CD4-positive, alpha-beta T cell (primary cell): ENCODE measurements at regions not wholly inside any gene's neighbourhood (a gene's known extent, or its start where the extent isn't known, plus 50 kb on each side); places are given as distances from the start of the nearest gene placed in this dataset.

Experiments
- ATAC-seq: fragments of 200-7000 bp; cut with Tn5 transposase; one replicate; pipeline ENCODE4 v1.10.0; 2022; ENCODE audit warnings: mild to moderate bottlenecking; ENCODE audit not compliant: poor library complexity
- CTCF ChIA-PET: fragments of 350-600 bp; sonication (Branson Sonifier 250); formaldehyde crosslinking; loops from one replicate; lab custom pipeline; 2021; ENCODE audit warnings: antibody characterized with exemption, inconsistent platforms; lab: Charles Lee
- POLR2A ChIA-PET: fragments of 350-600 bp; sonication (Branson Sonifier 250); formaldehyde crosslinking; loops from one replicate; lab custom pipeline; 2021; ENCODE audit warnings: antibody characterized with exemption, inconsistent platforms; lab: Charles Lee
- DNase-seq, 14 experiments: peaks; one replicate each; pipeline ENCODE4 v3.0.0-alpha.2; 2013 to 2020; ENCODE audit warnings: mixed read lengths in 2 of 14
- H3K27ac ChIP-seq, 2 donors: one replicate each; pipeline versions ENCODE4 v1.5.1 to v1.7.0; 2013; ENCODE audit warnings: low read length in 2 of 2, low read depth in 1 of 2, mild to moderate bottlenecking in 1 of 2
- H3K27me3 ChIP-seq, 2 experiments: 1 replicate in 1 of 2; 2 replicates in 1 of 2; pipeline versions ENCODE4 v1.6.1 to v1.7.0; 2013; ENCODE audit warnings: low read length in 2 of 2, control low read depth in 1 of 2, mild to moderate bottlenecking in 1 of 2, moderate library complexity in 1 of 2; ENCODE audit not compliant: insufficient read depth in 2 of 2, control insufficient read depth in 1 of 2
- H3K36me3 ChIP-seq: one replicate; pipeline ENCODE4 v1.6.1; 2013; ENCODE audit warnings: low read length, control low read depth; ENCODE audit not compliant: insufficient read depth
- H3K4me1 ChIP-seq: one replicate; pipeline ENCODE4 v1.6.1; 2013; ENCODE audit warnings: low read length, control low read depth; ENCODE audit not compliant: insufficient read depth
- H3K4me3 ChIP-seq: one replicate; pipeline ENCODE4 v1.5.1; 2013; ENCODE audit warnings: mild to moderate bottlenecking, low read length, moderate library complexity
- H3K9me3 ChIP-seq, 2 experiments: 1 replicate in 1 of 2; 2 replicates in 1 of 2; pipeline versions ENCODE4 v1.6.1 to v1.7.0; 2013; ENCODE audit warnings: low read length in 2 of 2, mild to moderate bottlenecking in 2 of 2, control low read depth in 1 of 2, moderate library complexity in 1 of 2; ENCODE audit not compliant: control insufficient read depth in 1 of 2, insufficient read depth in 1 of 2
- H3K27ac Mint-ChIP-seq: one replicate; pipeline ENCODE4 v1.8.0; 2020; ENCODE audit warnings: mixed read lengths
- H3K27me3 Mint-ChIP-seq: one replicate; pipeline ENCODE4 v1.8.0; 2021; ENCODE audit warnings: mixed read lengths
- H3K36me3 Mint-ChIP-seq: one replicate; pipeline ENCODE4 v1.8.0; 2021; ENCODE audit warnings: low read depth, mixed read lengths
- H3K4me1 Mint-ChIP-seq: one replicate; pipeline ENCODE4 v1.8.0; 2021; ENCODE audit warnings: low read depth, mixed read lengths
- H3K4me3 Mint-ChIP-seq: one replicate; pipeline ENCODE4 v1.8.0; 2020; ENCODE audit warnings: mild to moderate bottlenecking, mixed read lengths
- H3K9me3 Mint-ChIP-seq: one replicate; pipeline ENCODE4 v1.8.0; 2020; ENCODE audit warnings: mixed read lengths
- intact Hi-C, 2 experiments: fragments of 100-400 bp; cut with DNase I in 1 of 2; cut with micrococcal nuclease in 1 of 2; formaldehyde crosslinking; loops; one replicate each; pipeline versions ENCODE4 v1.15.1 to v1.9.0; 2023 to 2025; cut with DNase I, micrococcal nuclease
- TF ChIP-seq, protein P1 (sequence below): fragments of 200-600 bp; IDR thresholded peaks from one replicate; pipeline ENCODE4 v1.8.0; 2022; ENCODE audit warnings: antibody characterized with exemption, mild to moderate bottlenecking

DNA sequence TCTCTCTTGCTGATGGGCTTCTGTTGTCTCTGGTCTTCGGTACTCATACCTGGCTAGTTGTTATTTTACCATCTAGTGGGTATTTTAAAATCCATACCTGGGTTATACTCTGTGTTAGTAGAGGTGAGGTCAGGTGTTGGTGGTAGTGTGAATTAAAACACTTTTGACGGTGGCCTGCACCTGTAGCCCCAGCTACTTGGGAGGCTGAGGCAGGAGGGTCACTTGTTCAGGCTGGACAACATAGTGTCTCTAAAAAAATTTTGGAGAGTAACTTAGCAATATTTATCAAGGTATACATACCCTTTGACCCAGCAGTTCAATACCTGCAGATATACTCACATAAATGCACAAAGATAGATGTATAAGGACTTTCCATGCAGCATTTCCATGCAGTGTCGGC lies 55.4 kb downstream of the GSX1 start:
- no peak overlapping the region for H3K27ac Mint-ChIP-seq
- ATAC-seq (no peak), DNase-seq (no peak)
- H3K4me3 Mint-ChIP-seq: no peak overlapping the region
- TF ChIP-seq, protein P1, sequence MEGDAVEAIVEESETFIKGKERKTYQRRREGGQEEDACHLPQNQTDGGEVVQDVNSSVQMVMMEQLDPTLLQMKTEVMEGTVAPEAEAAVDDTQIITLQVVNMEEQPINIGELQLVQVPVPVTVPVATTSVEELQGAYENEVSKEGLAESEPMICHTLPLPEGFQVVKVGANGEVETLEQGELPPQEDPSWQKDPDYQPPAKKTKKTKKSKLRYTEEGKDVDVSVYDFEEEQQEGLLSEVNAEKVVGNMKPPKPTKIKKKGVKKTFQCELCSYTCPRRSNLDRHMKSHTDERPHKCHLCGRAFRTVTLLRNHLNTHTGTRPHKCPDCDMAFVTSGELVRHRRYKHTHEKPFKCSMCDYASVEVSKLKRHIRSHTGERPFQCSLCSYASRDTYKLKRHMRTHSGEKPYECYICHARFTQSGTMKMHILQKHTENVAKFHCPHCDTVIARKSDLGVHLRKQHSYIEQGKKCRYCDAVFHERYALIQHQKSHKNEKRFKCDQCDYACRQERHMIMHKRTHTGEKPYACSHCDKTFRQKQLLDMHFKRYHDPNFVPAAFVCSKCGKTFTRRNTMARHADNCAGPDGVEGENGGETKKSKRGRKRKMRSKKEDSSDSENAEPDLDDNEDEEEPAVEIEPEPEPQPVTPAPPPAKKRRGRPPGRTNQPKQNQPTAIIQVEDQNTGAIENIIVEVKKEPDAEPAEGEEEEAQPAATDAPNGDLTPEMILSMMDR: no peak
- Histone ChIP-seq H3K36me3 (no peaks in the 10 kb centered on the region), H3K27me3 (peaks cover 3 to 23% of the 10 kb centered on the region in 2 experiments), H3K4me3 (no peak overlapping the region), H3K9me3 (no peaks in the 10 kb centered on the region), H3K27ac (no peak overlapping the region), H3K4me1 (no peaks in the 10 kb centered on the region)
- H3K36me3 Mint-ChIP-seq: no peaks in the 10 kb centered on the region
- CTCF ChIA-PET: no interaction called here
- H3K9me3 Mint-ChIP-seq: no peaks in the 10 kb centered on the region
- no peaks in the 10 kb centered on the region for H3K4me1 Mint-ChIP-seq
- intact Hi-C loops: no loop called here
- peaks cover 80% of the 10 kb centered on the region for H3K27me3 Mint-ChIP-seq
- POLR2A ChIA-PET: no interaction called here

DNA sequence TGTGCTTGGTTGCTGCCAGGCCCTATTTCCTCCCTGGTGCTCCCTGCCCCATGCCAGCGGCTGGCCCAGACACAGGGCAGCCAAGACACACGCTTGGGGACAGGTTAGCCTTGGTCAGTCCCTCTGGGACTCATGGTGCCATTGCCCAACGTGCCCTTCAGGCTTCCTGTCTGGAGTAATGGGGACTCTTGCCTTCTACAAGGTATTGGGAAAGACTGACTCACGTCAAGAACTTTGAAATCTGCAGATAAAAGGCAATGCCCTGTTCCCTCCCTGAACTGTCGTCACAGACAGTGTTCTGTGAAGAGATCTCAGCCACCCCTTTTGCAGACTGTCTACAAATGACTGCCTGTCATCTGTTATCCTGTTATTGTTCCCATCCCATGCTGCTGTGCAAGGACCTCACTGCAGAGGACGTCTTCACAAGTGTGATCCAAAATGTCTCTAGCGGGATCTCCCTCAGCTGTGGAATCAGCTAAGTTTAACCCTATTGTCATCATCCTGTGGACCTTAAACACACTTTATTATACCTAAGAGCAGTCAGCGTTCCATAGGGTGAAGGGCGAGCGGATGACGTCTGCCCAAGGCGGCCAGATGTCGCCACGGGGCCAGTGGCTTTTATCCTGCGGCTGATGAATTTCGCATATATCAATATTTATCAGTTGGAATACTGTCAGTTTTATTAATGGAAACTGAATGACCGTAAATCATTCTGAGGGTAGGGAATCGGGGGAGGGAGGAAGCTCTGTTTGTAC lies 59.0 kb downstream of the GSX1 start:
- Mint-ChIP-seq H3K4me3 (no peak overlapping the region), H3K4me1 (no peaks in the 10 kb centered on the region), H3K27ac (no peak overlapping the region), H3K9me3 (no peaks in the 10 kb centered on the region), H3K36me3 (no peaks in the 10 kb centered on the region), H3K27me3 (peaks cover 85% of the 10 kb centered on the region)
- ATAC-seq: no peak
- DNase-seq: no peak
- POLR2A ChIA-PET: no interaction called here
- peaks cover 0 to 14% of the 10 kb centered on the region in 2 experiments for H3K27me3 ChIP-seq
- intact Hi-C loops: no loop called here
- CTCF ChIA-PET: no interaction called here
- no peaks in the 10 kb centered on the region for H3K9me3 ChIP-seq
- H3K36me3 ChIP-seq: no peaks in the 10 kb centered on the region
- TF ChIP-seq, protein P1: no peak
- no peak overlapping the region for H3K4me3 ChIP-seq
- no peak overlapping the region for H3K27ac ChIP-seq
- H3K4me1 ChIP-seq: no peaks in the 10 kb centered on the region

DNA sequence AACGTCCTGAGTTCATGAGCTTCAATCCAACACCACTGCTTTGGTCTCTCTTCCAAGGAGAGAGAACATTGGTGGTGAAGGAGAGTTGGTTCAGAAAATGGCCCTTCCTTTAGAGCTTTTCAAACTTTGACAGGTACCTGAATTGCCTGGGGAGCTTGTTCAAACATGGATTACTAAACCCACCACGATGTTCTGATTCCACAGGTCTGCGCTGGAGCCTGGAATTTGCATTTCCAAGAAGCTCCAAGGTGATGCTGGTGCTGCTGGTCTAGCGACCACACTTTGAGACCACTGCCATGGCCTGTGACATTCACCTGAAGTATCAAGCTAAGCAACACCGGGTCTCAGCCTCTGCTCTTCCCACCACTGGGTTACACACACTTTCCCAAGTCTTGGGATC lies 60.2 kb downstream of the GSX1 start:
- peaks cover 81% of the 10 kb centered on the region for H3K27me3 Mint-ChIP-seq
- no peaks in the 10 kb centered on the region for H3K36me3 Mint-ChIP-seq
- ChIA-PET CTCF (no interaction called here), POLR2A (no interaction called here)
- ATAC-seq (no peak), DNase-seq (no peak)
- intact Hi-C loops: no loop called here
- Histone ChIP-seq H3K4me3 (no peak overlapping the region), H3K9me3 (no peaks in the 10 kb centered on the region), H3K27ac (no peak overlapping the region), H3K27me3 (peaks cover 2 to 13% of the 10 kb centered on the region in 2 experiments), H3K36me3 (no peaks in the 10 kb centered on the region), H3K4me1 (no peaks in the 10 kb centered on the region)
- H3K9me3 Mint-ChIP-seq: no peaks in the 10 kb centered on the region
- H3K4me3 Mint-ChIP-seq: no peak overlapping the region
- H3K4me1 Mint-ChIP-seq: no peaks in the 10 kb centered on the region
- TF ChIP-seq, protein P1: no peak
- H3K27ac Mint-ChIP-seq: no peak overlapping the region
